ENCODE measurements at regions not wholly inside any gene's neighbourhood (a gene's known extent, or its start where the extent isn't known, plus 50 kb on each side); places are given as distances from the start of the nearest gene placed in this dataset.

DNA sequence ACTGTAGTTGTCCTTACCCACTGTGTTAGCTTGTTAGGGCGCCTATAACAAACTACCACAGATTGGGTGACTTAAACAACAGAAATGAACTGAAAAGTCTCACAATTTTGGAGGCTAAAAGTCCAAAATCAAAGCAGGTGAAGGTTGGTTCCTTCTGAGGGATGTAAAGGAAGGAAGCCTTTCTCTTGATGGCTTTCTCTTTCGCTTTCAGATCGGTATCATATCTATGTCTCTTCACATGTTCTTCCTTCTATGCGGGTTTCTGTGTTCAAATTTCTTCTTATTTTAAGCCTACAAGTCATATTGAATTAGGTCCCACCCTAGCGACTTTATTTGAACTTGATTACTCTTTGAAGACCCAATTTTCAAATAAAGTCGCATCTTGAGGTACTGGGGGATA lies 118.6 kb downstream of the CPXCR1 start:
- Histone ChIP-seq H3K27me3 (ENCODE audit: control insufficient read depth, insufficient read depth, low read length) (no peaks in the 10 kb centered on the region), H3K4me3 (ENCODE audit: low read depth, low read length) (no peak overlapping the region), H3K36me3 (ENCODE audit: control insufficient read depth, insufficient read depth, low read length) (no peaks in the 10 kb centered on the region)
- TF ChIP-seq, protein P1, sequence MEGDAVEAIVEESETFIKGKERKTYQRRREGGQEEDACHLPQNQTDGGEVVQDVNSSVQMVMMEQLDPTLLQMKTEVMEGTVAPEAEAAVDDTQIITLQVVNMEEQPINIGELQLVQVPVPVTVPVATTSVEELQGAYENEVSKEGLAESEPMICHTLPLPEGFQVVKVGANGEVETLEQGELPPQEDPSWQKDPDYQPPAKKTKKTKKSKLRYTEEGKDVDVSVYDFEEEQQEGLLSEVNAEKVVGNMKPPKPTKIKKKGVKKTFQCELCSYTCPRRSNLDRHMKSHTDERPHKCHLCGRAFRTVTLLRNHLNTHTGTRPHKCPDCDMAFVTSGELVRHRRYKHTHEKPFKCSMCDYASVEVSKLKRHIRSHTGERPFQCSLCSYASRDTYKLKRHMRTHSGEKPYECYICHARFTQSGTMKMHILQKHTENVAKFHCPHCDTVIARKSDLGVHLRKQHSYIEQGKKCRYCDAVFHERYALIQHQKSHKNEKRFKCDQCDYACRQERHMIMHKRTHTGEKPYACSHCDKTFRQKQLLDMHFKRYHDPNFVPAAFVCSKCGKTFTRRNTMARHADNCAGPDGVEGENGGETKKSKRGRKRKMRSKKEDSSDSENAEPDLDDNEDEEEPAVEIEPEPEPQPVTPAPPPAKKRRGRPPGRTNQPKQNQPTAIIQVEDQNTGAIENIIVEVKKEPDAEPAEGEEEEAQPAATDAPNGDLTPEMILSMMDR (IDR thresholded peaks at IDR 0.05; ENCODE audit: insufficient read depth, low read length, severe bottlenecking), result no peak
- DNase-seq (ENCODE audit: low read depth) (no peak), FAIRE-seq (no peak)

DNA sequence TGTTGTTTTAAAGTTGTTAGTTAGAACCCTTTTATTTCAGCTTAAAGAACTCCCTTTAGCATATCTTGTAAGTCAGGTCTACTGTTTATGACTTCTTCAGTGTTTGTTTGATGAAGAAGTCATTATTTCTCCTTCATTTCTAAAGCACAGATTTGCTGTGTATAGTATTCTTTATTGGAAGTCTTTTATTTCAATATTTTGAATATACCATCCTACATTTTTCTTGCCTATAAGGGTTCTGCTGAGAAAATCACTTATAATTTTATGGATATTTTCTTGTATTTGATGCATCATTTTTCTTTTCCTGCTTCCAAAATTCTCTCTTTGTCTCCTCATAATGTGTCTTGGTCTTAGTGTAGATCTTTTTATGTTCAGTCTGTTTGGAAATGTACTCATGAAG lies 134.5 kb downstream of the CPXCR1 start:
- FAIRE-seq (no peak), DNase-seq (ENCODE audit: low read depth) (no peak)
- Histone ChIP-seq H3K27me3 (ENCODE audit: control insufficient read depth, insufficient read depth, low read length) (no peaks in the 10 kb centered on the region), H3K36me3 (ENCODE audit: control insufficient read depth, insufficient read depth, low read length) (no peaks in the 10 kb centered on the region), H3K4me3 (ENCODE audit: low read depth, low read length) (no peak overlapping the region)
- TF ChIP-seq, protein P1 (IDR thresholded peaks at IDR 0.05; ENCODE audit: insufficient read depth, low read length, severe bottlenecking), result no peak

DNA sequence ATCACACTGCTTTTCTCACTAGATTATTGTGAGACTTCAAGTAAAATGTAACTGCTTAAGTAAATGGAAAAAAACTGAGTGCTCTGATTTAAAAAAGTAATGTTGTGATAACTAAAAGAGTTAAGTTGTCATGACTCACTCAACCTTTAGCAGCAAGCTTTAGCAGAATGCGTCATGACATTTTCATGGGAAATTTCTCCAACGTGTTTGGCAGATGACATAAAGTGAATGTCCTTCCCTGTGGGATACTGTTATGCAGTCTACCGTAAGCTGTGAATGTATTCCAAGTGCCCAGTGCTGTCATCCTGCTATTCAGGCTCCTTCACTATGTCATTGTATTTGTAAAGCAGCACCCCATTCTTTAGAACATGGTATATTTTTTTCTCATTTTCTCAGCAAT lies 136.2 kb downstream of the CPXCR1 start:
- FAIRE-seq (no peak), DNase-seq (ENCODE audit: low read depth) (no peak)
- H3K27me3 ChIP-seq (ENCODE audit: control insufficient read depth, insufficient read depth, low read length), result no peaks in the 10 kb centered on the region

DNA sequence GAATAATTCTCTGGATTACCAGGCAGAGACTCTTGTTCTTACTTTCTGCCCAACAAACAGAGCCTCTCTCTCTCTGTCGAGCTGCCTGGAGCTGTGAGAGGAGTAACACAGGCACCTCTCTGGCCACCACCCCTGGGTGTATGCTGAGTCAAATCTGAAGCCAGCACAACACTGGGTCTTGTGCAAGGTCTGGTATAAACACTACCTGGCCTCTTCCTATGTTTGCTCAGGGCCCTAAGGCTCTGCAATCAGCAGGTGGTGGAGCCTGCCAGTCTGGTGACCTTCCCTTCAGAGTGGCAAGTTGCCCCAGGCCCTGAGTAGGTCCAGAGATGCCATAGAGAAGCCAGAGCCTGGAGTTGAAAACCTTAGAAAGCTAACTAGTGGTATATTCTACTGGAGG lies 139.9 kb downstream of the CPXCR1 start:
- FAIRE-seq, result no peak
- DNase-seq (ENCODE audit: low read depth), result no peak
- H3K36me3 ChIP-seq (ENCODE audit: control insufficient read depth, insufficient read depth, low read length), result no peaks in the 10 kb centered on the region
- H3K27me3 ChIP-seq (ENCODE audit: control insufficient read depth, insufficient read depth, low read length), result no peaks in the 10 kb centered on the region
- TF ChIP-seq, protein P1 (IDR thresholded peaks at IDR 0.05; ENCODE audit: insufficient read depth, low read length, severe bottlenecking), result no peak
- no peak overlapping the region for H3K4me3 ChIP-seq (ENCODE audit: low read depth, low read length)

More for the DNA sequence above, 136.2 kb downstream of the CPXCR1 start:
- H3K4me3 ChIP-seq (ENCODE audit: low read depth, low read length), result no peak overlapping the region
- TF ChIP-seq, protein P1 (IDR thresholded peaks at IDR 0.05; ENCODE audit: insufficient read depth, low read length, severe bottlenecking), result no peak
- H3K36me3 ChIP-seq (ENCODE audit: control insufficient read depth, insufficient read depth, low read length), result no peaks in the 10 kb centered on the region

DNA sequence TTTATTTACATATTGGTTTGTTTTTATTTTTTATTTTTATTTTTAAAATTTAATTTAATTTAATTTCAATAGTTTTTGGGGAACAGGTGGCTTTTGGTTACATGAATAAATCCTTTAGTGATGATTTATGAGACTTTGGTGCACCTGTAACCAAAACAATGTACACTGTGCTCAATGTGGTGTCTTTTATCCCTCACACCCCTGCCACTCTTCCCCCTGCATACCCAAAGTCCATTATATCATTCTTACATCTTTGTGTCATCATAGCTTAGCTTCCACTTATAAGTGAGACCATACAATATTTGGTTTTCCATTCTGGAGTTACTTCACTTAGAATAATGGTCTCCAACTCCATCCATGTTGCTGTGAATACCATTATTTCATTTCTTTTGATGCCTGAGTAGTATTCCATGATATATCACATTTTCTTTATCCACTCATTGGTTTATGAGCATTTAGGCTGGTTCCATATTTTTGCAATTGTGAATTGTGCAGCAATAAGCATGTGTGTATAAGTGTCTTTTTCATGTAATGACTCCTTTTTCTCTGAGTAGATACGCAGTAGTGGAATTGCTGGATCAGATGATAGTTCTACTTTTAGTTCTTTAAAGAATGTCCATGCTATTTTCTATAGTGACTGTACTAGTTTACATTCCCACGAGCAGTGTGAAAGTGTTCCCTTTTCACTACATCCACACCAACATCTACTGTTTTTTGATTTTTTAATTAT lies 157.1 kb downstream of the CPXCR1 start:
- Histone ChIP-seq H3K27me3 (ENCODE audit: control insufficient read depth, insufficient read depth, low read length) (no peaks in the 10 kb centered on the region), H3K4me3 (ENCODE audit: low read depth, low read length) (no peak overlapping the region), H3K36me3 (ENCODE audit: control insufficient read depth, insufficient read depth, low read length) (no peaks in the 10 kb centered on the region)
- no peak for DNase-seq (ENCODE audit: low read depth)
- FAIRE-seq, result no peak
- TF ChIP-seq, protein P1 (IDR thresholded peaks at IDR 0.05; ENCODE audit: insufficient read depth, low read length, severe bottlenecking), result no peak

DNA sequence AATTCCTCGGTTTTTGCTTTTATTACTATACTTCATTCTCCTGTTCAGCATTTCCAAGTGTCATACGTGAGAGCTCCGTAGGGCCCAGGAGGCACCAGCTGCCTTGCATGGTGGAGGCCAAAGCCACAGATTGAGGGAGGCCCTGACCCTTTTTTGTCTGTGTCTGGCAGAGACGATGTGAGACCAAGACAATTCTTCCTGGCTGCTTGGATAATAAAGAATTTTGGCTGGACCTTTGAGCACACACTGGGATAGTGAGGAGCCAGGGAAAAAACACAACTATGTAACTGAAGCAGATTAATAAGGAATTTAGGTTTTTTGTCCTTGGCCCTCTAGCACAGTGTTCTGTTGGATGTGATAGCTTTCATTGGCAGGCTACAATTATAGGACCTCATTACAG lies 161.0 kb downstream of the CPXCR1 start:
- no peak for FAIRE-seq

More for the DNA sequence above, 161.0 kb downstream of the CPXCR1 start:
- Histone ChIP-seq H3K27me3 (ENCODE audit: control insufficient read depth, insufficient read depth, low read length) (no peaks in the 10 kb centered on the region), H3K36me3 (ENCODE audit: control insufficient read depth, insufficient read depth, low read length) (no peaks in the 10 kb centered on the region), H3K4me3 (ENCODE audit: low read depth, low read length) (no peak overlapping the region)
- TF ChIP-seq, protein P1 (IDR thresholded peaks at IDR 0.05; ENCODE audit: insufficient read depth, low read length, severe bottlenecking), result no peak
- DNase-seq (ENCODE audit: low read depth), result no peak
